SK-N-SH (cell line): ENCODE measurements at regions not wholly inside any gene's neighbourhood (a gene's known extent, or its start where the extent isn't known, plus 50 kb on each side); places are given as distances from the start of the nearest gene placed in this dataset.
"Not testable (repeated sequence)": the region's sequence is repeated elsewhere in the genome, so short reads cannot be mapped to it uniquely, and the experiment has no call there.

Experiments used
- CTCF ChIA-PET: fragments of 300-600, 350-600 bp; formaldehyde crosslinking; extraction: SDS; loops from one replicate; lab custom pipeline; 2021; lab: Yijun Ruan, JAX
- POLR2A ChIA-PET: fragments of 350-600 bp; sonication (Branson Sonifier 250); formaldehyde crosslinking; extraction: SDS; loops from one replicate; lab custom pipeline; 2020; ENCODE audit warnings: antibody characterized with exemption, inconsistent platforms; lab: Yijun Ruan, JAX
- DNase-seq: peaks from one replicate; pipeline ENCODE4 v3.0.0; 2012
- H2AFZ ChIP-seq: fragments of 200-600 bp; sonication (generic); 2 replicates; pipeline ENCODE4 v1.8.1; 2016; ENCODE audit warnings: antibody characterized with exemption, mild to moderate bottlenecking, low read depth
- H3F3A ChIP-seq: fragments of 200-600 bp; sonication (generic); replicated peaks from 2 replicates; pipeline ENCODE3; 2016; ENCODE audit warnings: antibody characterized with exemption, mild to moderate bottlenecking; ENCODE audit not compliant: insufficient read depth
- H3K27ac ChIP-seq, 2 experiments: fragments of 200-500 bp in 1 of 2; fragments of 200-600 bp in 1 of 2; sonication (Bioruptor generic) in 1 of 2; sonication (generic), shearing (Covaris generic) in 1 of 2; 2 replicates each; pipeline versions ENCODE4 v1.5.1 to v1.6.1; 2014 to 2016; ENCODE audit warnings: low read depth in 2 of 2, inconsistent platforms in 1 of 2, low read length in 1 of 2, mild to moderate bottlenecking in 1 of 2, mixed read lengths in 1 of 2
- H3K27me3 ChIP-seq: fragments of 200-600 bp; sonication (generic), shearing (Covaris generic); 2 replicates; pipeline ENCODE4 v1.6.1; 2016; ENCODE audit warnings: mixed run types; ENCODE audit not compliant: insufficient read depth
- H3K36me3 ChIP-seq, 2 experiments: fragments of 200-500 bp in 1 of 2; fragments of 200-600 bp in 1 of 2; sonication (Bioruptor generic) in 1 of 2; sonication (generic) in 1 of 2; replicated peaks in 1 of 2; 2 replicates each; pipeline versions ENCODE3 to v1.5.1; 2014 to 2016; ENCODE audit warnings: low read length in 1 of 2, mild to moderate bottlenecking in 1 of 2; ENCODE audit not compliant: insufficient read depth in 2 of 2, control insufficient read depth in 1 of 2
- H3K4me1 ChIP-seq, 2 experiments: fragments of 200-500 bp in 1 of 2; fragments of 200-600 bp in 1 of 2; sonication (Bioruptor generic) in 1 of 2; sonication (generic), shearing (Covaris generic) in 1 of 2; 2 replicates each; pipeline versions ENCODE4 v1.5.1 to v1.6.1; 2014 to 2016; ENCODE audit warnings: low read depth in 1 of 2, low read length in 1 of 2, mixed run types in 1 of 2; ENCODE audit not compliant: insufficient read depth in 2 of 2, control insufficient read depth in 1 of 2
- H3K4me2 ChIP-seq: fragments of 200-600 bp; sonication (generic), shearing (Covaris generic); 2 replicates; pipeline ENCODE4 v1.6.1; 2017; ENCODE audit warnings: mixed run types
- H3K4me3 ChIP-seq, 2 experiments: fragments of 200-500 bp in 1 of 2; fragments of 200-600 bp in 1 of 2; sonication (Bioruptor generic) in 1 of 2; sonication (generic), shearing (Covaris generic) in 1 of 2; 2 replicates each; pipeline versions ENCODE4 v1.5.1 to v1.8.1; 2014 to 2016; ENCODE audit warnings: low read depth in 2 of 2, inconsistent platforms in 1 of 2, low read length in 1 of 2, mild to moderate bottlenecking in 1 of 2, mixed read lengths in 1 of 2, moderate library complexity in 1 of 2
- H3K79me2 ChIP-seq: fragments of 200-600 bp; sonication (generic); 2 replicates; pipeline ENCODE4 v1.8.1; 2017; ENCODE audit warnings: mild to moderate bottlenecking; ENCODE audit not compliant: insufficient read depth
- H3K9ac ChIP-seq: fragments of 200-600 bp; sonication (generic); 2 replicates; pipeline ENCODE4 v1.6.1; 2017; ENCODE audit warnings: mixed run types
- H3K9me2 ChIP-seq: fragments of 200-600 bp; sonication (generic); 2 replicates; pipeline ENCODE4 v1.6.1; 2017; ENCODE audit warnings: mixed run types
- H3K9me3 ChIP-seq: fragments of 200-600 bp; sonication (generic); 2 replicates; pipeline ENCODE4 v1.6.1; 2017; ENCODE audit warnings: mixed run types, mild to moderate bottlenecking, moderate library complexity
- H4K20me1 ChIP-seq: fragments of 200-600 bp; sonication (generic); 2 replicates; pipeline ENCODE4 v1.6.1; 2017; ENCODE audit warnings: mild to moderate bottlenecking, mixed run types; ENCODE audit not compliant: insufficient read depth
- ELF1 ChIP-seq: IDR thresholded peaks from 2 replicates; pipeline ENCODE4 v1.4.0; 2012
- EP300 ChIP-seq, 2 experiments: IDR thresholded peaks; 2 replicates each; pipeline versions ENCODE4 v1.4.0 to v1.6.1; 2012; ENCODE audit warnings: borderline replicate concordance in 1 of 2, low read depth in 1 of 2, low read length in 1 of 2
- FOSL2 ChIP-seq: IDR thresholded peaks from 2 replicates; pipeline ENCODE4 v1.4.0; 2012; ENCODE audit warnings: low read depth, mild to moderate bottlenecking, moderate library complexity, borderline replicate concordance
- GATA2 ChIP-seq: sonication (generic); formaldehyde crosslinking; IDR thresholded peaks from 2 replicates; pipeline ENCODE4 v1.5.0; 2020; ENCODE audit warnings: mild to moderate bottlenecking, missing genetic modification reagents
- JUND ChIP-seq: IDR thresholded peaks from 2 replicates; pipeline ENCODE4 v1.4.0; 2012
- MEF2A ChIP-seq: IDR thresholded peaks from 2 replicates; pipeline ENCODE4 v1.4.0; 2012; ENCODE audit warnings: low read depth, borderline replicate concordance
- NFIC ChIP-seq: IDR thresholded peaks from 2 replicates; pipeline ENCODE4 v1.4.0; 2012; ENCODE audit warnings: borderline replicate concordance
- NRF1 ChIP-seq: IDR thresholded peaks from 2 replicates; pipeline ENCODE4 v1.6.1; 2012; ENCODE audit warnings: low read depth, mild to moderate bottlenecking, low read length
- PBX3 ChIP-seq: IDR thresholded peaks from 2 replicates; pipeline ENCODE4; 2012
- POLR2AphosphoS5 ChIP-seq: IDR thresholded peaks from 2 replicates; pipeline ENCODE4 v1.6.1; 2012; ENCODE audit warnings: low read depth, low read length
- RXRA ChIP-seq: IDR thresholded peaks from 2 replicates; pipeline ENCODE4 v1.4.0; 2012; ENCODE audit warnings: low read depth, mild to moderate bottlenecking, borderline replicate concordance
- SMC3 ChIP-seq: IDR thresholded peaks from 2 replicates; pipeline ENCODE4 v1.6.1; 2012; ENCODE audit warnings: low read depth, low read length, improper control_type of control experiment
- TAF1 ChIP-seq: IDR thresholded peaks from 2 replicates; pipeline ENCODE4 v1.6.1; 2012; ENCODE audit warnings: low read depth, mild to moderate bottlenecking, low read length, moderate library complexity, borderline replicate concordance
- TCF12 ChIP-seq: IDR thresholded peaks from 2 replicates; pipeline ENCODE4 v1.4.0; 2012
- TEAD4 ChIP-seq: IDR thresholded peaks from 2 replicates; pipeline ENCODE4 v1.4.0; 2012; ENCODE audit warnings: mild to moderate bottlenecking, borderline replicate concordance; ENCODE audit not compliant: insufficient read depth
- USF2 ChIP-seq: fragments of 150-350 bp; IDR thresholded peaks from 2 replicates; pipeline ENCODE4 v1.6.1; 2017; ENCODE audit warnings: antibody characterized with exemption, low read length, low read depth, borderline replicate concordance
- WGBS: methylation state at CpG from one replicate; pipeline ENCODE4 v1.1.6; 2017; ENCODE audit warnings: low lambda C conversion rate; 5-methylcytosine and 5-hydroxymethylcytosine counted together
- TF ChIP-seq, protein P1 (sequence below): IDR thresholded peaks from 2 replicates; pipeline ENCODE4 v1.4.0; 2012; ENCODE audit warnings: low read depth

- TF ChIP-seq TEAD4 (no peak), NRF1 (no peak), RXRA (no peak), JUND (no peak)
Measured at GRCh38 chr2:186348200-186348599, 137.9 kb upstream of the ZC3H15 start (continued).

GRCh38 chr2:186349508-186349907 is 136.6 kb upstream of the ZC3H15 start:
- CTCF ChIA-PET, result no interaction called here
- Histone ChIP-seq H3K27ac (peak overlapping the region; percentile 42 to 91; a peak in 3 of 4 replicates), H3K4me1 (peaks cover 11 to 25% of the 10 kb centered on the region in 2 experiments; a peak in 3 of 4 replicates), H3K9me3 (no peaks in the 10 kb centered on the region), H3F3A (peaks cover 17% of the 10 kb centered on the region), H2AFZ (no peak overlapping the region), H3K4me2 (peak overlapping the region; percentile 36), H3K4me3 (no peak overlapping the region), H3K9me2 (0 out of 2 replicates have a peak, but pooled peaks cover 5% of the 10 kb centered on the region), H4K20me1 (no peaks in the 10 kb centered on the region; the same call in 1 of the 2 replicates), H3K9ac (no peak overlapping the region), H3K79me2 (no peaks in the 10 kb centered on the region), H3K36me3 (no peaks in the 10 kb centered on the region), H3K27me3 (no peaks in the 10 kb centered on the region)
- POLR2A ChIA-PET, result no interaction called here
- DNase-seq, result no peak
- WGBS, result 9% methylated on average over 2 of the region's 2 CpGs
- TF ChIP-seq POLR2AphosphoS5 (peak; percentile 28; the same call in 1 of the 2 replicates), TCF12 (peak; percentile 96), PBX3 (peak; percentile 75), RXRA (peak; percentile 38; the same call in 1 of the 2 replicates), TAF1 (no peak), MEF2A (no peak), FOSL2 (peak; percentile 67; the same call in 1 of the 2 replicates), GATA2 (CRISPR knock-in tag) (no peak), NFIC (peak; percentile 97), USF2 (no peak), EP300 (IDR thresholded peaks at IDR 0.05; ENCODE audit: borderline replicate concordance in 1 of 2, low read depth in 1 of 2, low read length in 1 of 2) (peak in 1 of 2 experiments; percentile 70; a peak in 1 of 4 replicates), ELF1 (peak; percentile 34; the same call in 1 of the 2 replicates), SMC3 (no peak), TEAD4 (peak; percentile 74; the same call in 1 of the 2 replicates), JUND (peak; percentile 76)
- TF ChIP-seq, protein P1, sequence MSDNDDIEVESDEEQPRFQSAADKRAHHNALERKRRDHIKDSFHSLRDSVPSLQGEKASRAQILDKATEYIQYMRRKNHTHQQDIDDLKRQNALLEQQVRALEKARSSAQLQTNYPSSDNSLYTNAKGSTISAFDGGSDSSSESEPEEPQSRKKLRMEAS, result 0 out of 2 replicates have a peak, but pooled peaks have one; percentile 16

DNA sequence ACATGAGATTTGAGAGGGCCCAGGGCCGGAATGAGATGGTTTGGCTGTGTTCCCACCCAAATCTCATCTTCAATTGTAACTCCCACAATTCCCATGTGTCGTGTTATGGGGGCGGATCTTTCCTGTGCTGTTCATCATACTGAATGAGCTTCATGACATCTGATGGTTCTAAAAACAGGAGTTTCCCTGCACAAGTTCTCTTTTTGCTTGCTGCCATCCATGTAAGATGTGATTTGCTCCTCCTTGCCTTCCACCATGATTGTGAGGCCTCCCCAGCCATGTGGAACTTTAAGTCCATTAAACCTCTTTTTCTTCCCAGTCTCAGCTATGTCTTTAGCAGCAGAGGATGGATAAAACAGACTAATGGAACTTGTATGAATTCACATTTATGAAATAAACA is 131.9 kb upstream of the ZC3H15 start:
- WGBS, result 73% methylated on average over 3 of the region's 3 CpGs
- CTCF ChIA-PET, H2AFZ ChIP-seq, POLR2A ChIA-PET, H3K9me2 ChIP-seq, H4K20me1 ChIP-seq, DNase-seq, H3K9ac ChIP-seq, H3K4me1 ChIP-seq, H3K4me3 ChIP-seq, H3K27ac ChIP-seq, H3K36me3 ChIP-seq, H3K79me2 ChIP-seq, H3K4me2 ChIP-seq, H3K27me3 ChIP-seq, H3K9me3 ChIP-seq: not testable (repeated sequence)
- peaks cover 17% of the 10 kb centered on the region for H3F3A ChIP-seq
